Smooth muscle cell (in vitro differentiated cells): ENCODE measurements at regions not wholly inside any gene's neighbourhood (a gene's known extent, or its start where the extent isn't known, plus 50 kb on each side); places are given as distances from the start of the nearest gene placed in this dataset.

Source experiments
- DNase-seq: peaks from one replicate; lab custom pipeline; 2025; ENCODE audit not compliant: unreplicated experiment; lab: John Stamatoyannopoulos, UW
- H2AFZ ChIP-seq: fragments of 200-600 bp; sonication (generic); 2 replicates; pipeline ENCODE4 v1.6.0; 2016; ENCODE audit warnings: antibody characterized with exemption, low read depth, mild to moderate bottlenecking
- H3F3A ChIP-seq: fragments of 200-600 bp; sonication (generic); 2 replicates; pipeline ENCODE4 v1.6.0; 2017; ENCODE audit warnings: antibody characterized with exemption, low read depth
- H3K27ac ChIP-seq: fragments of 200-600 bp; sonication (generic); 2 replicates; pipeline ENCODE4 v1.5.1; 2016; ENCODE audit warnings: low read depth, mild to moderate bottlenecking
- H3K27me3 ChIP-seq: fragments of 200-600 bp; sonication (generic); 2 replicates; pipeline ENCODE4 v1.6.1; 2016; ENCODE audit warnings: low read depth, mild to moderate bottlenecking
- H3K36me3 ChIP-seq: fragments of 200-600 bp; sonication (generic); 2 replicates; pipeline ENCODE4 v1.5.1; 2016; ENCODE audit warnings: low read depth
- H3K4me1 ChIP-seq: fragments of 200-600 bp; sonication (generic); 2 replicates; pipeline ENCODE4 v1.5.1; 2016; ENCODE audit warnings: low read depth
- H3K4me2 ChIP-seq: fragments of 200-600 bp; sonication (generic); 2 replicates; pipeline ENCODE4 v1.6.0; 2016; ENCODE audit warnings: mild to moderate bottlenecking
- H3K4me3 ChIP-seq: fragments of 200-600 bp; sonication (generic); 2 replicates; pipeline ENCODE4 v1.5.1; 2016; ENCODE audit warnings: mild to moderate bottlenecking
- H3K79me2 ChIP-seq: fragments of 200-600 bp; sonication (generic); 2 replicates; pipeline ENCODE4 v1.6.0; 2016; ENCODE audit warnings: low read depth, mild to moderate bottlenecking
- H3K9ac ChIP-seq: fragments of 200-600 bp; sonication (generic); 2 replicates; pipeline ENCODE4 v1.6.0; 2016; ENCODE audit warnings: low read depth
- H3K9me3 ChIP-seq: fragments of 200-600 bp; sonication (generic); replicated peaks from 2 replicates; pipeline ENCODE4 v1.5.1; 2016; ENCODE audit warnings: low read depth
- H4K20me1 ChIP-seq: fragments of 200-600 bp; sonication (generic); 2 replicates; pipeline ENCODE4 v1.6.0; 2016; ENCODE audit warnings: low read depth
- CTCF ChIP-seq: fragments of 200-600 bp; sonication (generic); IDR thresholded peaks from 2 replicates; pipeline ENCODE4 v1.5.1; 2017; ENCODE audit warnings: borderline replicate concordance, mild to moderate bottlenecking, antibody characterized with exemption; ENCODE audit not compliant: insufficient read depth, poor library complexity, severe bottlenecking
- WGBS: methylation state at CpG from one replicate; pipeline ENCODE4 v1.1.7; 2016; ENCODE audit warnings: low lambda C conversion rate; 5-methylcytosine and 5-hydroxymethylcytosine counted together

- 85% methylated on average over 5 of the region's 5 CpGs for WGBS
- TF ChIP-seq CTCF = no peak
- peak overlapping the region; percentile 70 for H3K4me2 ChIP-seq
- no peaks in the 10 kb centered on the region for H3K36me3 ChIP-seq
- H2AFZ ChIP-seq = no peak overlapping the region
- no peaks in the 10 kb centered on the region for H3K79me2 ChIP-seq
- no peaks in the 10 kb centered on the region for H4K20me1 ChIP-seq
- no peaks in the 10 kb centered on the region for H3K27me3 ChIP-seq
- no peak overlapping the region for H3K4me3 ChIP-seq
- peak overlapping the region; percentile 97 for H3K27ac ChIP-seq
- peak overlapping the region; percentile 55 for H3K9ac ChIP-seq
- H3K4me1 ChIP-seq = no peaks in the 10 kb centered on the region
- H3K9me3 ChIP-seq = no peaks in the 10 kb centered on the region
- DNase-seq = no peak
- peaks cover 10% of the 10 kb centered on the region for H3F3A ChIP-seq
Measured at GRCh38 chr3:64290864-64291263, 65.6 kb upstream of the PRICKLE2 start.

GRCh38 chr3:64290161-64290560 lies 64.9 kb upstream of the PRICKLE2 start:
- WGBS = 91% methylated on average over 5 of the region's 5 CpGs
- no peak overlapping the region for H2AFZ ChIP-seq
- no peak overlapping the region for H3K4me2 ChIP-seq
- no peak for TF ChIP-seq CTCF
- peaks cover 10% of the 10 kb centered on the region for H3F3A ChIP-seq
- peak overlapping the region; percentile 97 for H3K27ac ChIP-seq
- H3K9ac ChIP-seq = no peak overlapping the region
- H3K27me3 ChIP-seq = no peaks in the 10 kb centered on the region
- no peaks in the 10 kb centered on the region for H4K20me1 ChIP-seq
- H3K79me2 ChIP-seq = no peaks in the 10 kb centered on the region
- no peak for DNase-seq
- H3K9me3 ChIP-seq = no peaks in the 10 kb centered on the region
- no peak overlapping the region for H3K4me3 ChIP-seq
- H3K36me3 ChIP-seq = no peaks in the 10 kb centered on the region
- H3K4me1 ChIP-seq = no peaks in the 10 kb centered on the region

DNA sequence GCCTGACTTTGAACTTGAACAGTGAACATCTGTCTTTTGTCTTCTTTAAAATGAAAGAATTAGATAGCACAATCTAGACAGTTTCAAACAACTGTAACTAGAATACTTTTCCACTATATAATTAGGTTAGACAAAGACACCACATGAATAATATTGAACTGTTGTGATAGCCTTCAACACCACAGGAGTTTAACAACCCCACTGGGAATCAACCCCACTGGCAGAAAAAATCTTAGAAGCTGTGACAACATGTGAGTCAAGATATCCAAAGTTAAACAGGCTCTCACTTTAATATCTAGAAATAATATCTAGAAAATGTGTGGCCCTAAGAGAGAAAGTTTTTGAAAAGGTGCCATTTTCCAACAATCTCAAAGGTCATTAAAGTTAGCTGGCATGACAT lies 64.4 kb upstream of the PRICKLE2 start:
- Histone ChIP-seq H3K36me3 (no peaks in the 10 kb centered on the region), H3K4me1 (no peaks in the 10 kb centered on the region), H3K4me3 (no peak overlapping the region), H3K9ac (no peak overlapping the region), H3K27me3 (no peaks in the 10 kb centered on the region), H3K9me3 (no peaks in the 10 kb centered on the region), H3K4me2 (no peak overlapping the region), H3K79me2 (no peaks in the 10 kb centered on the region), H4K20me1 (no peaks in the 10 kb centered on the region), H3F3A (peaks cover 10% of the 10 kb centered on the region), H2AFZ (no peak overlapping the region), H3K27ac (no peak overlapping the region)
- no peak for DNase-seq
- TF ChIP-seq CTCF = no peak

DNA sequence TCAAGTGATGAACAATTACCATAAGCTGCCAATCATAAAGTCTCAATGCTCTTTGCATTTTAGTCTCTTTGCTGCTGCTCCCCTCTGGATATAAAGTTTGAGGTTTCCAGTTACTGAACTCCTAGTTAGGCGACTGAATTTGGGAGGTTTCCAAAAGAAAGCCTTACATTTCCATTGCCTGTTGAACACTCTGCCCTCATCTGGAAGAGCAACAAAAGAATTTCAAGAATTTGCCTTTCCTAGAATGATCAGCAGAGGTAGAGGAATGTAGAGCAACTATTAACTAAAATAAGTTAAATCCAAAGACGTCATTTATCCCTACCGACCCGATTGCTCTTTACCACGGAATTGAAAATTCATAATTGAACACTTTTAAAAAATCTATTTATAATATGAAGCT lies 53.4 kb upstream of the PRICKLE2 start:
- Histone ChIP-seq H3F3A (no peaks in the 10 kb centered on the region), H3K4me3 (no peak overlapping the region), H3K9ac (no peak overlapping the region), H3K79me2 (no peaks in the 10 kb centered on the region), H4K20me1 (no peaks in the 10 kb centered on the region), H3K4me2 (no peak overlapping the region), H3K36me3 (no peaks in the 10 kb centered on the region), H2AFZ (no peak overlapping the region), H3K27me3 (no peaks in the 10 kb centered on the region), H3K27ac (no peak overlapping the region), H3K9me3 (no peaks in the 10 kb centered on the region), H3K4me1 (no peaks in the 10 kb centered on the region)
- 84% methylated on average over 5 of the region's 5 CpGs for WGBS
- no peak for DNase-seq
- no peak for TF ChIP-seq CTCF
